B cell (primary cell): ENCODE measurements at regions not wholly inside any gene's neighbourhood (a gene's known extent, or its start where the extent isn't known, plus 50 kb on each side); places are given as distances from the start of the nearest gene placed in this dataset.

Source experiments
- ATAC-seq: fragments of 200-7000 bp; cut with Tn5 transposase; one replicate; pipeline ENCODE4 v1.10.0; 2021; ENCODE audit warnings: low read depth, mild to moderate bottlenecking, moderate number of reproducible peaks, moderate library complexity
- CTCF ChIA-PET: fragments of 350-600 bp; sonication (Branson Sonifier 250); formaldehyde crosslinking; loops from one replicate; lab custom pipeline; 2021; ENCODE audit warnings: antibody characterized with exemption, inconsistent platforms; lab: Charles Lee
- POLR2A ChIA-PET: fragments of 350-600 bp; sonication (Branson Sonifier 250); formaldehyde crosslinking; loops from one replicate; lab custom pipeline; 2021; ENCODE audit warnings: antibody characterized with exemption; lab: Charles Lee
- DNase-seq: peaks from one replicate; pipeline ENCODE4 v3.0.0; 2013
- H2AFZ ChIP-seq: 2 replicates; pipeline ENCODE4 v1.6.1; 2012; ENCODE audit warnings: mild to moderate bottlenecking, low read depth, low read length; ENCODE audit not compliant: insufficient read depth, poor library complexity, severe bottlenecking
- H3K27ac ChIP-seq, 2 donors: 1 replicate in 1 of 2; 2 replicates in 1 of 2; pipeline ENCODE4 v1.5.1; 2012 to 2013; ENCODE audit warnings: low read length in 2 of 2, mild to moderate bottlenecking in 2 of 2, moderate library complexity in 1 of 2
- H3K27me3 ChIP-seq, 4 experiments: fragments of 200-600 bp in 1 of 4; sonication (generic) in 1 of 4; replicated peaks in 1 of 4; 1 replicate in 2 of 4; 2 replicates in 2 of 4; pipeline versions ENCODE4 v1.6.1 to v1.7.0; 2013 to 2016; ENCODE audit warnings: low read length in 3 of 4, mild to moderate bottlenecking in 2 of 4, mixed read lengths in 1 of 4, moderate library complexity in 1 of 4; ENCODE audit not compliant: insufficient read depth in 4 of 4, control insufficient read depth in 3 of 4; ENCODE audit errors: control extremely low read depth in 1 of 4
- H3K36me3 ChIP-seq, 2 experiments: replicated peaks in 1 of 2; 1 replicate in 1 of 2; 2 replicates in 1 of 2; pipeline versions ENCODE4 v1.6.1 to v1.7.1; 2013; ENCODE audit warnings: low read length in 1 of 2; ENCODE audit not compliant: insufficient read depth in 2 of 2, control insufficient read depth in 1 of 2; ENCODE audit errors: control extremely low read depth in 1 of 2, extremely low read depth in 1 of 2
- H3K4me1 ChIP-seq, 2 donors: fragments of 200-600 bp in 1 of 2; sonication (generic) in 1 of 2; 1 replicate in 1 of 2; 2 replicates in 1 of 2; pipeline versions ENCODE4 v1.5.1 to v1.6.1; 2013 to 2017; ENCODE audit warnings: low read length in 2 of 2; ENCODE audit not compliant: control insufficient read depth in 2 of 2, insufficient read depth in 2 of 2
- H3K4me2 ChIP-seq: replicated peaks from 2 replicates; pipeline ENCODE3; 2012; ENCODE audit warnings: mild to moderate bottlenecking, low read depth, low read length; ENCODE audit not compliant: poor library complexity, severe bottlenecking
- H3K4me3 ChIP-seq, 5 experiments: fragments of 200-600 bp in 1 of 5; sonication (generic) in 1 of 5; 1 replicate in 3 of 5; 2 replicates in 2 of 5; pipeline versions ENCODE4 v1.5.1 to v1.7.0; 2011 to 2016; ENCODE audit warnings: low read length in 4 of 5, mild to moderate bottlenecking in 4 of 5, low read depth in 2 of 5, control low read depth in 1 of 5, moderate library complexity in 1 of 5; ENCODE audit not compliant: insufficient read depth in 1 of 5; ENCODE audit errors: control extremely low read depth in 1 of 5, extremely low read depth in 1 of 5
- H3K79me2 ChIP-seq: fragments of 200-600 bp; sonication (generic); one replicate; pipeline ENCODE4 v1.6.0; 2016; ENCODE audit warnings: low read length; ENCODE audit not compliant: control insufficient read depth, insufficient read depth
- H3K9ac ChIP-seq: fragments of 200-600 bp; sonication (generic); 2 replicates; pipeline ENCODE4 v1.6.1; 2017; ENCODE audit warnings: mild to moderate bottlenecking, low read length, moderate library complexity
- H3K9me3 ChIP-seq, 3 donors: one replicate each; pipeline versions ENCODE4 v1.6.1 to v1.7.1; 2013; ENCODE audit warnings: low read length in 2 of 3; ENCODE audit not compliant: control insufficient read depth in 2 of 3, insufficient read depth in 1 of 3; ENCODE audit errors: control extremely low read depth in 1 of 3
- H4K20me1 ChIP-seq: 2 replicates; pipeline ENCODE4 v1.6.0; 2012; ENCODE audit warnings: mild to moderate bottlenecking, low read length; ENCODE audit not compliant: insufficient read depth, control insufficient read depth, poor library complexity, severe bottlenecking
- H3K27ac Mint-ChIP-seq: one replicate; pipeline ENCODE4 v1.8.0; 2021; ENCODE audit warnings: mixed read lengths
- H3K27me3 Mint-ChIP-seq: one replicate; pipeline ENCODE4 v1.8.0; 2021; ENCODE audit warnings: mixed read lengths
- H3K4me1 Mint-ChIP-seq: one replicate; pipeline ENCODE4 v1.8.0; 2021; ENCODE audit warnings: mixed read lengths
- H3K4me3 Mint-ChIP-seq: one replicate; pipeline ENCODE4 v1.8.0; 2021; ENCODE audit warnings: mixed read lengths
- H3K9me3 Mint-ChIP-seq: one replicate; pipeline ENCODE4 v1.8.0; 2022; ENCODE audit warnings: mixed read lengths; ENCODE audit not compliant: insufficient read depth
- EZH2 ChIP-seq: IDR thresholded peaks from 2 replicates; pipeline ENCODE4 v1.6.1; 2012; ENCODE audit warnings: borderline replicate concordance, low read depth, mild to moderate bottlenecking, moderate library complexity, low read length; ENCODE audit not compliant: insufficient read depth, poor library complexity, severe bottlenecking
- WGBS: methylation state at CpG from one replicate; pipeline ENCODE4 v1.1.5; 2013; ENCODE audit warnings: missing lambda C conversion rate; ENCODE audit not compliant: insufficient coverage; 5-methylcytosine and 5-hydroxymethylcytosine counted together
- intact Hi-C: fragments of 100-400 bp; cut with micrococcal nuclease; formaldehyde crosslinking; loops from one replicate; pipeline ENCODE4 v1.10.0; 2022
- TF ChIP-seq, protein P1 (sequence below): fragments of 200-600 bp; IDR thresholded peaks from one replicate; pipeline ENCODE4 v1.8.0; 2022; ENCODE audit warnings: antibody characterized with exemption, mild to moderate bottlenecking

- H4K20me1 ChIP-seq, result no peaks in the 10 kb centered on the region
- no peak overlapping the region for H2AFZ ChIP-seq
- TF ChIP-seq EZH2, result no peak
- ChIA-PET CTCF (no interaction called here), POLR2A (no interaction called here)
- H3K4me1 ChIP-seq, result no peaks in the 10 kb centered on the region
- Mint-ChIP-seq H3K27ac (no peak overlapping the region), H3K9me3 (no peaks in the 10 kb centered on the region), H3K4me3 (no peak overlapping the region), H3K27me3 (peaks cover 4% of the 10 kb centered on the region), H3K4me1 (no peaks in the 10 kb centered on the region)
- no peak overlapping the region for H3K27ac ChIP-seq
- intact Hi-C loops, result no loop called here
- no peaks in the 10 kb centered on the region for H3K27me3 ChIP-seq
- ATAC-seq (no peak), DNase-seq (no peak)
- H3K79me2 ChIP-seq, result no peaks in the 10 kb centered on the region
- H3K4me2 ChIP-seq, result no peak overlapping the region
- H3K9ac ChIP-seq, result no peak overlapping the region
- H3K9me3 ChIP-seq, result peaks cover 0 to 15% (median 0%) of the 10 kb centered on the region in 3 donors
- H3K4me3 ChIP-seq, result no peak overlapping the region
- WGBS, result 92% methylated on average over 2 of the region's 2 CpGs
- no peaks in the 10 kb centered on the region for H3K36me3 ChIP-seq
These were observed 155.6 kb downstream of the WNT5A start for GRCh38 chr3:55331524-55331923.

DNA sequence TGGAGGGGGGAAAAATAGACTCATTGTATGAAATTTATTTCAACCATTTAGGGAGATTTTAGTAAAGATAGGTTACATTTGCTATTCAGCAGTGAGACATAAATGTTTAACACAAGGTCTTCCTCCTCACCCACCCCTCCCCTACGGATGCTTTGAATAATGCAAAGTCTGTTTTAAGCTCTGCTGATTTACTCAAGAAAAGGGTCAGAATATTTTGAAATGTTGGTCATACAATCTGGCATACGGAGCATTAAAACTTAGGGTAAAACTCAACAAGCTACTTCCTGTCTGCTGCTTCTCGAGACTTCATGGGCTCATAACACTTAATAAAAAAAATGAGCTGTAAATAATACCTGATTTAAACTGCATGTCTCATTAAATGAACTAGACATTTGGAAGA lies 156.3 kb downstream of the WNT5A start:
- ATAC-seq (no peak), DNase-seq (no peak)
- Mint-ChIP-seq H3K27ac (no peak overlapping the region), H3K9me3 (no peaks in the 10 kb centered on the region), H3K4me1 (no peaks in the 10 kb centered on the region), H3K27me3 (peaks cover 4% of the 10 kb centered on the region), H3K4me3 (no peak overlapping the region)
- no peaks in the 10 kb centered on the region for H3K36me3 ChIP-seq
- no peak overlapping the region for H3K4me3 ChIP-seq
- no peak overlapping the region for H2AFZ ChIP-seq
- ChIA-PET POLR2A (no interaction called here), CTCF (no interaction called here)
- no peaks in the 10 kb centered on the region for H4K20me1 ChIP-seq
- no peaks in the 10 kb centered on the region for H3K4me1 ChIP-seq
- H3K79me2 ChIP-seq, result no peaks in the 10 kb centered on the region
- no peak for TF ChIP-seq EZH2
- TF ChIP-seq, protein P1, sequence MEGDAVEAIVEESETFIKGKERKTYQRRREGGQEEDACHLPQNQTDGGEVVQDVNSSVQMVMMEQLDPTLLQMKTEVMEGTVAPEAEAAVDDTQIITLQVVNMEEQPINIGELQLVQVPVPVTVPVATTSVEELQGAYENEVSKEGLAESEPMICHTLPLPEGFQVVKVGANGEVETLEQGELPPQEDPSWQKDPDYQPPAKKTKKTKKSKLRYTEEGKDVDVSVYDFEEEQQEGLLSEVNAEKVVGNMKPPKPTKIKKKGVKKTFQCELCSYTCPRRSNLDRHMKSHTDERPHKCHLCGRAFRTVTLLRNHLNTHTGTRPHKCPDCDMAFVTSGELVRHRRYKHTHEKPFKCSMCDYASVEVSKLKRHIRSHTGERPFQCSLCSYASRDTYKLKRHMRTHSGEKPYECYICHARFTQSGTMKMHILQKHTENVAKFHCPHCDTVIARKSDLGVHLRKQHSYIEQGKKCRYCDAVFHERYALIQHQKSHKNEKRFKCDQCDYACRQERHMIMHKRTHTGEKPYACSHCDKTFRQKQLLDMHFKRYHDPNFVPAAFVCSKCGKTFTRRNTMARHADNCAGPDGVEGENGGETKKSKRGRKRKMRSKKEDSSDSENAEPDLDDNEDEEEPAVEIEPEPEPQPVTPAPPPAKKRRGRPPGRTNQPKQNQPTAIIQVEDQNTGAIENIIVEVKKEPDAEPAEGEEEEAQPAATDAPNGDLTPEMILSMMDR, result no peak
- H3K9ac ChIP-seq, result no peak overlapping the region
- peaks cover 0 to 10% (median 0%) of the 10 kb centered on the region in 3 donors for H3K9me3 ChIP-seq
- WGBS, result no CpG with 5 or more reads among the region's 3 CpGs
- H3K27me3 ChIP-seq, result no peaks in the 10 kb centered on the region
- intact Hi-C loops, result no loop called here
- H3K27ac ChIP-seq, result no peak overlapping the region
- H3K4me2 ChIP-seq, result no peak overlapping the region
